SJSA1 (cell line): ENCODE measurements at regions not wholly inside any gene's neighbourhood (a gene's known extent, or its start where the extent isn't known, plus 50 kb on each side); places are given as distances from the start of the nearest gene placed in this dataset.
A peak's percentile ranks its signal among the peaks of the same experiment; 100 is the strongest.
"Not testable (repeated sequence)": the region's sequence is repeated elsewhere in the genome, so short reads cannot be mapped to it uniquely, and the experiment has no call there.

Experiments
- DNase-seq, 2 experiments: peaks; one replicate each; pipeline ENCODE4 v3.0.0-alpha.2; 2015 to 2020; ENCODE audit warnings: low spot score in 2 of 2, low read depth in 1 of 2
- H3K27ac ChIP-seq: fragments of 250-450 bp; sonication (Bioruptor Pico); 2 replicates; pipeline ENCODE4 v1.5.1; 2020; ENCODE audit warnings: mild to moderate bottlenecking, moderate library complexity
- H3K27me3 ChIP-seq: fragments of 250-450 bp; sonication (Bioruptor Pico); replicated peaks from 2 replicates; pipeline ENCODE4 v1.5.1; 2020; ENCODE audit warnings: mild to moderate bottlenecking, moderate library complexity
- H3K36me3 ChIP-seq: fragments of 250-450 bp; sonication (Bioruptor Pico); 2 replicates; pipeline ENCODE4 v1.5.1; 2020; ENCODE audit warnings: mild to moderate bottlenecking
- H3K4me1 ChIP-seq: fragments of 250-450 bp; sonication (Bioruptor Pico); replicated peaks from 2 replicates; pipeline ENCODE4 v1.6.1; 2021; ENCODE audit warnings: mild to moderate bottlenecking
- H3K4me3 ChIP-seq: fragments of 250-450 bp; sonication (Bioruptor Pico); 2 replicates; pipeline ENCODE4 v1.5.1; 2020; ENCODE audit warnings: mild to moderate bottlenecking
- H3K9me3 ChIP-seq: fragments of 250-450 bp; sonication (Bioruptor Pico); replicated peaks from 2 replicates; pipeline ENCODE4 v1.5.1; 2020; ENCODE audit warnings: mild to moderate bottlenecking

DNA sequence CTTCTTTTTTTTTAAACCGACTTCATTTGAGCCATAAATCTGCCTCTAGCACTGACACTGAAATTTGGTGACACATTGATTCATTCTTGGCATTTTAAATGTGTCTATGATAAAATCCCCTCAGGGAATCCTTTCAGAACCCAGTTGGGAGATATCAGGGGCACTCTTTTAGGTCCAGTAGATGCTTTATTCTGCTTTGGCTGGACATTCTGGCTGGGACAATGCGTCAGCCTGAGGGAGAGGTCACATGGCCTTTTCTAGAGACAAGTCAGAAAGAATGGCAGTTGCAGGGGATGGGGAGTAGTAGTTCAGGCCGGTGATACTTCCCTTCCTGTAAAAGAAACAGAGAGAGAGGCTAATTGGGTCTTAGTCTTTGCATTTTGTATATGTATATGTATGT is 63.1 kb downstream of the TRIM43 start:
- not testable (repeated sequence) for DNase-seq, H3K9me3 ChIP-seq, H3K4me1 ChIP-seq, H3K36me3 ChIP-seq, H3K27ac ChIP-seq, H3K27me3 ChIP-seq, H3K4me3 ChIP-seq

DNA sequence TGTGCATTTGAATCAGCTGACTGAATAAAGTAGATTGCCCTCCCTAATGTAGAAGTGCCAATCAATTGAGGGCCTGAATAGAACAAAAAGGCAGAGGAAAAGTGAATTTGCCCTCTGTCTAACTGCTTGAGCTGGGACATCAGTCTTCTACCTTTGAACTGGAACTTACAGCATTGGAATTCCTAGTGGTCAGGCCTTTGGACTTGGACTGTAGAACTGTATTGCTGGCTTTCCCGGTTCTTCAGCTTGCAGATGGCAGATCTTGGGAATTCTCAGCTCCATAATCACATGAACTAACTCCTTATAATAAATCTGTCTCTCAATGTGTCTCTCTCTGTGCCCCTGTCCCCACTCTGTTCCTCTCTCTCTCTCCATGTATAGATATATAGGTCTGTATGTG is 64.8 kb downstream of the TRIM43 start:
- DNase-seq = not testable (repeated sequence)

DNA sequence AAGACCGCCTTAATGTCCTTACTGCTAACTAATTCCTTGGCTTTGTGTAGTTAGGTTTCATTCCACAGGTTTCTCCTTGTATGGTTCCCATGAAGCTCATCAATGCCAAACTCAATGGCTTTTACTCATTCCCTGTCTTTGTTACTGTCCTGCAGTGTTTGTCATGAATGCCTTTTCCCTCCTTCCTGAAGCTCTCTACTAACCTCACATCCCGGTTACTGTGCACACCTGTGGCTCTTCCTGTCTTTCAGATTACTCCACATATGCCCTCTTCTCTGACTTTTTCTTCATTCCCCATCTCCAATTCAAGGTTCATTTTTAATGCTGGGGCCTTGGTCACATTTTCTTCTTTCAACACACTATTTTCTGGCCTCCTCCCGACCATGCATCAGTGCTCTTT is 66.1 kb downstream of the TRIM43 start:
- not testable (repeated sequence) for H3K4me3 ChIP-seq, DNase-seq, H3K36me3 ChIP-seq, H3K27me3 ChIP-seq, H3K9me3 ChIP-seq, H3K4me1 ChIP-seq, H3K27ac ChIP-seq

More for the DNA sequence above, 64.8 kb downstream of the TRIM43 start:
- not testable (repeated sequence) for H3K36me3 ChIP-seq, H3K4me1 ChIP-seq, H3K27me3 ChIP-seq, H3K4me3 ChIP-seq, H3K27ac ChIP-seq, H3K9me3 ChIP-seq

DNA sequence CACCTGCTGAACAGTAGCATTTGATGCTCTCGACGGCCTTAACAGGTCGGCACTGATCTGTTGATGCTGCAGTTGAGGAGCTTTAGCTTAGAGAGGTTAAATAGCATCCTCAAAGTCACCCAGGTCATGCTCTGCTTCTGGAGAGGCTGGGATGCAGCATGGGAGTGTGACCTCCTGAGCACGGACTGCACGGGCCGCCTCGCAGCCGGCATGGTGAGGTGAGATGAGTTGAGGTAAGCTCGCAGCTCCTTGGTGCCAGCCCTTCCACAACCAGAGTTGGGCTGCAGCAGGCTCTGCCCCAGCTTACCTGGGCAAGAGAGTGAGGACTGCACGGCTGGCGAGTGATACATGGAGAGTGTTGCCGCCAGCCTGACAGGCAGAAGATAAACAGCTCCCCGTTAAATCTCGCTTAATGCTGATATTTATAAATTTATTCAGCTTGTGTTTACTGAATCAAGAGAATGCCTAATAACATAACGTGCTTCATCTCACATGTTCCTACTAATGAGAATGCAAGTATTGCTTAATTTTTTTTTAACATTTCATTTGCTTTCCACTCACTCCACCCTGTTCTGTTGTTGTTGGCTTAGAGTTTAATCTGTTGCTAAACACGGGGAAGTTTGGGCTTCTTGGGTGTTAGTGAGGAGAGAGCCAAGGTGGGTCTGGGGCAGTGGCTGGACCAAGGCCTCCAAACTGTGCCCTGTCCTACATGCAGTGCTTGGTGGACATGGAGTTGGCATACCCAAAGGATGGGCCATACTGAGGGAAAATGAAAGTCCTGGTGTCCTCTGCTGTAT is 69.2 kb downstream of the TRIM43 start:
- not testable (repeated sequence) for H3K36me3 ChIP-seq, DNase-seq, H3K4me3 ChIP-seq, H3K9me3 ChIP-seq, H3K27me3 ChIP-seq, H3K4me1 ChIP-seq, H3K27ac ChIP-seq

DNA sequence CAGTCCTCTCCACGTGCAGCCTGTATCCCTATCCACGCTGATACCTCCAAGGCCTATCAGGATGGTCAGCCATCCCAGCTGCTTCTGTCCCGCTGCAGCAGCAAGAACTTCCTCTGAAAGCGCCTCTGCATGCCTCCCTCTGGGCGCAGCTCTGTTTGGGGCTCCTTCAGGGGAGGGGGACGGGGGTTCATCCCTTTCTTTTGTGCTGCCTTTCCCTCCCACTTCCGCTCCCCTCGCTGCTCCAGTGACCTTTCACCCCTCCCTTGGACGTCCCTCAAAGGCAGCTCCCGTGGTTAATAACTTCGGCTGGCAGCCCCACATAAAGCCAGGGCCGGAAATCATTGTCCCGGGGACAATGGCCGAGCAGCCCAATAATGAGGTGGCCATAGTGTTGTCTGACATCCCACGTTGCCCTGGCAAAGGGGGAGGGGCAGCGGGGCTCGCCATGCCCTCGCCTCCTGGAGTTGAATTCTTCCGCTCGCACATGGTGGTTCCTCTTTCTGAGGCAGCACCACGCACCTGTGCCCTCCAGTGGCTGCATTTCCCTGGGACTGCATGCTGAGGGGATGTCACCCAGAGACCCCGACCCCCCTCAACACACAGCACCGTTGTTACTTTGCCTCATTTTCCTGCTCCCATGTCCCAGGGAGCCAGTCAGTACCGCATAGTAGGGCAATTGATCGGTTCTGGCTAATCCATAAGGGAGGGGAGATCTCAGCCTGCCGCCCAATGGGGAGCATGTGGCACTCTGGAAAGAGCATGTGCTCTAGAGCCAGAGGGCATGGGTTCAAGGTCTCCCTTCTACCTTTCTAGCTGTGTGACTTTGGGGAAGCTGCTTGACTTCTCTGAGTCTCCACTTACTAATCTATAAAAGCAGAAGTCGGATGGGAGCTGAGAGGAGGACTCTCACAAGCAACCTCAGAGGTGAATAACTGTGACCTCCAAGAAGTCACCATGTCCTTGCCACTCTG is 72.0 kb downstream of the TRIM43 start:
- not testable (repeated sequence) for H3K27ac ChIP-seq, H3K4me1 ChIP-seq, H3K4me3 ChIP-seq, H3K36me3 ChIP-seq, H3K9me3 ChIP-seq, H3K27me3 ChIP-seq, DNase-seq

- H3K9me3 ChIP-seq, H3K27me3 ChIP-seq, H3K36me3 ChIP-seq, DNase-seq, H3K27ac ChIP-seq, H3K4me3 ChIP-seq: not testable (repeated sequence)
- H3K4me1 ChIP-seq = peaks cover 11% of the 10 kb centered on the region
These were observed 74.8 kb downstream of the TRIM43 start for GRCh38 chr2:95666636-95667035.

- Histone ChIP-seq H3K36me3 (no peaks in the 10 kb centered on the region), H3K4me3 (no peak overlapping the region), H3K27ac (no peak overlapping the region), H3K4me1 (peaks cover 11% of the 10 kb centered on the region), H3K27me3 (no peaks in the 10 kb centered on the region), H3K9me3 (no peaks in the 10 kb centered on the region)
- no peak for DNase-seq
These were observed 75.7 kb downstream of the TRIM43 start for GRCh38 chr2:95667480-95667879.

DNA sequence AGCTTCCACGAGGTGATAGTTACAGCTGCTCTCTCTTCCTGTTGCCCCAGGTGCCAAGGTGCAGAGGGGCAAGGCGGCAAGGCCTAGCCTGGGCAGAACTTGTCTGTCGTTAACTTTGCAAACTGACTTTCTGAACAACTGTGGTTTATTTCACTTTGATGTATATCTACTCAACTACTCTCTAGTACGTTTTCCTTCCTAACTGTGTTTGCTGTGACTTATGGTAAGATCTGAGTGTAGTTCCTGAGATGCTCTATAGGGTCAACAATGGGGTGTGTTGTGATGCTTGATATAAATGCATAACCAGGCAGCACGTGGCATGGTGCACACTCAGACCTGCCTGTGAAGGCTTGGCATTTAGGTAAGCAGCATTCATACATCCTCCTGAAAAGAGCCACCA is 77.1 kb downstream of the TRIM43 start:
- not testable (repeated sequence) for H3K4me3 ChIP-seq, DNase-seq, H3K27ac ChIP-seq, H3K36me3 ChIP-seq, H3K9me3 ChIP-seq, H3K27me3 ChIP-seq
- H3K4me1 ChIP-seq = peaks cover 11% of the 10 kb centered on the region

DNA sequence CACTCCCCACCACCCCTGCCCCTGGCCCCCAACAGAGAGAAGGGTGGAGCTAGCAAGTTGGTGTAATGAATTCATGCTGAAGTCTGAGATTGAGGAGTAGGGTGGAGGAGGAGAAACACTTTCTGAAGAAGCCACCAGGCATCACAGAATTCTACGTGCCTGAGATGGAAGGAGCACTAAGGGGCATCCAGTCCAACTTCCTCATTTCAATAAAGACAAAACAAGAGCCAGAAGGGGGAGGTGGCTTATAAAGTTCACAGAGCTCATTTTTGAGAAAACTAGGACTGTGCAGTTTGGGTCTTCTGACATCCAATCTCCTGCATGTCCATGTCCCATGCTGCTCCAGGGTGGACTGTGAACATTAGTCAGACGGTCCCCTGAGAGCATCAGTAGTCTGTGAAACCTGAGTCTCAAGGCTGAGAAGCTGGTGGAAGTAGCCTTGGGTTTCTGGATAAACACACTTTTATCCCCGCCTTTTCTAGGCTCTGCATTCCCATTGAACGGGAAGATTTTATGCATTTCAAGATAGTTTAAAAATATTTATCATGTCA is 77.7 kb downstream of the TRIM43 start:
- Histone ChIP-seq H3K27ac (no peak overlapping the region), H3K27me3 (no peaks in the 10 kb centered on the region), H3K4me1 (peaks cover 11% of the 10 kb centered on the region), H3K9me3 (no peaks in the 10 kb centered on the region), H3K4me3 (no peak overlapping the region), H3K36me3 (no peaks in the 10 kb centered on the region)
- no peak for DNase-seq

- peaks cover 11% of the 10 kb centered on the region for H3K4me1 ChIP-seq
- H3K9me3 ChIP-seq = no peaks in the 10 kb centered on the region
- peak in 1 of 2 experiments; percentile 41 for DNase-seq
- no peaks in the 10 kb centered on the region for H3K27me3 ChIP-seq
- H3K4me3 ChIP-seq = no peak overlapping the region
- no peaks in the 10 kb centered on the region for H3K36me3 ChIP-seq
- H3K27ac ChIP-seq = no peak overlapping the region; the same call in 1 of the 2 replicates
These were observed 78.4 kb downstream of the TRIM43 start for GRCh38 chr2:95670167-95670566.

DNA sequence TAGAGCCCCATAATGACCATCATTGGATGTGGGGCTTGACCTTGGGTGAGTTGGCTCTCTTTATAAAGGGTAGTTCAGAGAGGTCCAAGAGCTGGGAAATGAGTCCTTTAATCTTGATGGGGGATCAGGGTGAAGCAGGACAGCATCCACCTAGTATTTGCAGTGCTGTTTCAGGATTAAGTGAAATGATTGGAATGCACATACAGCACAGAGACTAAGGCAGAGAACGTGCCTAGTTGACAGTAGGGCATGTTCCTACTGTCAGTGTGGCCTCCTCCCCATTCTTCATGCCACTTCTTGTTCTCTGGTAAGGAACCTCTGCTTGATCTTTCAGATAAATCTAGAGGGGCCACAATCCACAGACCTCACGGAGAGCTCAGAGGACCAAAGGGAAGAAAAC is 78.9 kb downstream of the TRIM43 start:
- H3K4me1 ChIP-seq = peaks cover 11% of the 10 kb centered on the region
- H3K9me3 ChIP-seq = no peaks in the 10 kb centered on the region
- no peaks in the 10 kb centered on the region for H3K27me3 ChIP-seq
- no peak overlapping the region; the same call in 1 of the 2 replicates for H3K27ac ChIP-seq
- no peak for DNase-seq
- H3K36me3 ChIP-seq = no peaks in the 10 kb centered on the region
- H3K4me3 ChIP-seq = no peak overlapping the region

- H3K9me3 ChIP-seq, H3K27ac ChIP-seq, H3K27me3 ChIP-seq, H3K4me3 ChIP-seq, DNase-seq, H3K36me3 ChIP-seq: not testable (repeated sequence)
- peaks cover 11% of the 10 kb centered on the region for H3K4me1 ChIP-seq
These were observed 79.4 kb downstream of the TRIM43 start for GRCh38 chr2:95671171-95671570.

DNA sequence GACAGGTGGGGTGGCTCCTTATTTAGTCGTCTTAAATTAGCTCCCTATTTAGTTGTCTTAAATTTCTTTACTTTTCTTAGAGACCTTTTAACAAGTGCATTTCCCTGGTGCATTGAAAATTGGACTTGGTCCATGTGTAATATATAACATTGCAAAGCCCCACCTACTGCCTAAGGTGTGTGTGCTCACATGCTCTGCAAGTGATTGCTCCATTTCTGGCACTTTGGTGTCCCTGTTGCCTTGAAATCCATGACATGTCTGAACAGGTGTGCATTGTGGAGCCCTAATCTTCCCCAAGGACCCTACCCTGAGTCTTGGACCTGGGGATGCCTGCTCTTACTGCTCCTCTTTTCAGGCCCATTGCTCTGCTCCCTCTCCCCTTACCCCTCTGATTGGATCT is 80.2 kb downstream of the TRIM43 start:
- H3K4me1 ChIP-seq = peaks cover 11% of the 10 kb centered on the region
- H3K27me3 ChIP-seq, H3K4me3 ChIP-seq, H3K36me3 ChIP-seq, DNase-seq, H3K9me3 ChIP-seq, H3K27ac ChIP-seq: not testable (repeated sequence)

DNA sequence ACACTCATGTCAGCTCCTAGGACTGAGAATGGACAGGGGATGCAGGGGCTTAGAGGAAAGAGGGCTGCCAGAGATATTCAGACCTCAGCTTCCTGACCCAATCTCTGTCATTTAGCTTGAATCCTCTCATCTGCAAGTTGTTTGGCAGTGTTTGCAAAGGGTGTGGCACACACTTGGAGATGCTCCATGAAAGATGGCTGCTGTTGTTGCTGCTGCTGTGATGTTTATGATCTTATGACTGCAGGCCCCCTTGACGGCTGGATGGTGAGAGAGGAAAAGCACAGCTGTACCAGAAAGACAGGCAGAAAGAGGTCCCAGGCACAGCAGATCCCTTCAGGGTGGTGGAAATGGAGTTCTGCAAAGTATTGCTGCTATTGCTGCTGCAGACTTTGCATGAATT is 80.7 kb downstream of the TRIM43 start:
- H3K27me3 ChIP-seq, H3K9me3 ChIP-seq, H3K27ac ChIP-seq, DNase-seq, H3K4me3 ChIP-seq, H3K36me3 ChIP-seq: not testable (repeated sequence)
- H3K4me1 ChIP-seq = peaks cover 11% of the 10 kb centered on the region
